Tibial nerve (tissue), 4 donors: ENCODE measurements at regions not wholly inside any gene's neighbourhood (a gene's known extent, or its start where the extent isn't known, plus 50 kb on each side); places are given as distances from the start of the nearest gene placed in this dataset.

Experiments
- DNase-seq, 2 donors: peaks; one replicate each; pipeline ENCODE4 v3.0.0-alpha.2; 2019; ENCODE audit warnings: low spot score in 2 of 2
- H3K27ac ChIP-seq, 4 donors: fragments of 200-600 bp; sonication (generic) in 3 of 4; one replicate each; pipeline ENCODE4 v1.5.1; 2017 to 2019; ENCODE audit warnings: mild to moderate bottlenecking in 1 of 4
- H3K27me3 ChIP-seq, 2 donors: fragments of 200-600 bp; sonication (generic) in 1 of 2; one replicate each; pipeline versions ENCODE4 v1.5.1 to v1.6.0; 2017 to 2019
- H3K36me3 ChIP-seq, 3 donors: fragments of 200-600 bp; sonication (generic); one replicate each; pipeline ENCODE4 v1.5.1; 2018 to 2019
- H3K4me1 ChIP-seq, 4 donors: fragments of 200-600 bp; sonication (generic) in 3 of 4; one replicate each; pipeline ENCODE4 v1.5.1; 2017 to 2019
- H3K4me3 ChIP-seq, 4 donors: fragments of 200-600 bp; sonication (generic) in 3 of 4; one replicate each; pipeline ENCODE4 v1.5.1; 2017 to 2019; ENCODE audit warnings: mild to moderate bottlenecking in 1 of 4, moderate library complexity in 1 of 4
- H3K9me3 ChIP-seq, 4 donors: fragments of 200-600 bp; sonication (generic) in 3 of 4; one replicate each; pipeline ENCODE4 v1.5.1; 2017 to 2019
- EP300 ChIP-seq, 2 donors: sonication (generic); formaldehyde crosslinking; IDR thresholded peaks; one replicate each; pipeline ENCODE4 v1.6.1; 2017; ENCODE audit warnings: antibody characterized with exemption in 2 of 2, mild to moderate bottlenecking in 1 of 2
- POLR2A ChIP-seq, 2 donors: fragments of 450-650 bp; IDR thresholded peaks; one replicate each; pipeline ENCODE4 v1.6.1; 2017; ENCODE audit warnings: antibody characterized with exemption in 2 of 2, mild to moderate bottlenecking in 2 of 2, moderate library complexity in 2 of 2
- WGBS, 2 donors: methylation state at CpG; one replicate each; pipeline ENCODE4 v1.1.5; 2018; 5-methylcytosine and 5-hydroxymethylcytosine counted together
- TF ChIP-seq, protein P1 (sequence below), 5 experiments: fragments of 200-600 bp in 3 of 5; fragments of 450-650 bp in 2 of 5; sonication (generic) in 3 of 5; IDR thresholded peaks; one replicate each; pipeline ENCODE4 v1.5.1; 2016 to 2019; ENCODE audit warnings: antibody characterized with exemption in 5 of 5, mild to moderate bottlenecking in 3 of 5, moderate library complexity in 2 of 5

DNA sequence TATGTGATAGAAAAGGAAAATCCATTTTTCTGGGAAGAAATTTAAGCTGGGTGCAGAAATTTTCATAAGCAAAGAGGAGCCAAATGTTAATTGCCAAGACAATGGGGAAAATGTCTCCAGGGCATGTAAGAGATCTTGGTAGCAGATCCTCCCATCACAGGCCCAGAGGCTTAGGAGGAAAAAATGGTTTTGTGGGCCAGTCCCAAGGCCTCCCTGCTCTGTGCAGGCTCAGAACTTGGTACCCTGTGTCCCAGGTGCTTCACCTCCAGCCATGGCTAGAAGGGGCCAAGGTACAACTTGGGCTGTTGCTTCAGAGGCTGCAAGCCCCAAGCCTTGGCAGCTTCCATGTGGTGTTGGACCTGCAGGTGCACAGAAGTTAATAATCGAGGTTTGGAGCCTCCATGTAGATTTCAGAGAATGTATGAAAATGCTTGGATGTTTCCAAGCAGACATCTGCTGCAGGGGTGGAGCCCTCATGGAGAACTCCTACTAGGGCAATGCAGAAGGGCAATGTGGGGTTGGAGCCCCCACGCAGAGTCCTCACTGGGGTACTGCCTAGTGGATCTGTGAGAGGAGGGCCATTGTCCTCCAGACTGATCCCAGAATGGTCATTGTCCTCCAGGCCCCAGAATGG, 77.7 kb upstream of the ATP2B1 start:
- TF ChIP-seq EP300 (IDR thresholded peaks at IDR 0.05) = no peak
- TF ChIP-seq, protein P1, sequence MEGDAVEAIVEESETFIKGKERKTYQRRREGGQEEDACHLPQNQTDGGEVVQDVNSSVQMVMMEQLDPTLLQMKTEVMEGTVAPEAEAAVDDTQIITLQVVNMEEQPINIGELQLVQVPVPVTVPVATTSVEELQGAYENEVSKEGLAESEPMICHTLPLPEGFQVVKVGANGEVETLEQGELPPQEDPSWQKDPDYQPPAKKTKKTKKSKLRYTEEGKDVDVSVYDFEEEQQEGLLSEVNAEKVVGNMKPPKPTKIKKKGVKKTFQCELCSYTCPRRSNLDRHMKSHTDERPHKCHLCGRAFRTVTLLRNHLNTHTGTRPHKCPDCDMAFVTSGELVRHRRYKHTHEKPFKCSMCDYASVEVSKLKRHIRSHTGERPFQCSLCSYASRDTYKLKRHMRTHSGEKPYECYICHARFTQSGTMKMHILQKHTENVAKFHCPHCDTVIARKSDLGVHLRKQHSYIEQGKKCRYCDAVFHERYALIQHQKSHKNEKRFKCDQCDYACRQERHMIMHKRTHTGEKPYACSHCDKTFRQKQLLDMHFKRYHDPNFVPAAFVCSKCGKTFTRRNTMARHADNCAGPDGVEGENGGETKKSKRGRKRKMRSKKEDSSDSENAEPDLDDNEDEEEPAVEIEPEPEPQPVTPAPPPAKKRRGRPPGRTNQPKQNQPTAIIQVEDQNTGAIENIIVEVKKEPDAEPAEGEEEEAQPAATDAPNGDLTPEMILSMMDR (IDR thresholded peaks at IDR 0.05) = no peak
- no peak for TF ChIP-seq POLR2A (IDR thresholded peaks at IDR 0.05)
- peaks cover 0 to 4% (median 0%) of the 10 kb centered on the region in 4 donors for H3K4me1 ChIP-seq
- H3K36me3 ChIP-seq = no peaks in the 10 kb centered on the region
- H3K27me3 ChIP-seq = no peaks in the 10 kb centered on the region
- WGBS, 2 donors = 96% methylated on average over 2 of the region's 2 CpGs
- no peak for DNase-seq
- no peak overlapping the region for H3K4me3 ChIP-seq
- H3K27ac ChIP-seq = no peak overlapping the region
- H3K9me3 ChIP-seq = peaks cover 0 to 8% (median 0%) of the 10 kb centered on the region in 4 donors

DNA sequence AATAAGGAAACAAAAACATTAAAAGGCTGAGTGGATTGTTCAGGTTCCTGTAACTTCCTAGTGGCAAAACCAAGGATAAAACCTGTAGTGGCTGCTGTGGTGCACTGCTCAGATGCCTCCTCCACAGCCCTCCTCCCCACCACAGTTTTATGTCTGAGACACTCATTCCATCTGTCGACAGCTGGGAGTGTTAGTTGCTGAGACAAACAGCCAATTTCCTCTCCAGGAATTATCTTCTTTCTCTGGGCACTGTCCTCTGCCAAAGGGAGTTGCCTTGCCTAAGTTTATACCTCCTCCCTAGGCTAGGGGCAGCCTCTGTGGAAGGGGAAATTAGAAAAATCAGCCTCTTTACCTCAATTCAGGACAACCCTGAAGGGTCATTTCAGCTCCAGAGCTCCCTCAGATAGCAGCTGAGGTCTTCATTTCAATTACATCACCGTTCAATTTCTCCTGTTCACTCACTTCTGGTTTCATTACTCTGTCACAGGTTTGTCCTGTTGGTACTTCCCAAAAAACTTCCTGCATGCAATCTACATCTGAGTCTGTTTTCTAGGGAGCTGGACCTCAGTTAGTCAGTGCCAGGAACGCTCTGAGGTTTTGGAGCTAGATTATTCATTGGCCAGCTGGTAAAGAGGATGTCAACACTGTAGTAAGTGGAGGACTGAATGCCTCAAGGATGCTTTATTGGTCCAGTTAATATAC, 74.9 kb upstream of the ATP2B1 start:
- Histone ChIP-seq H3K4me3 (no peak overlapping the region), H3K36me3 (no peaks in the 10 kb centered on the region), H3K4me1 (peaks cover 0 to 4% (median 0%) of the 10 kb centered on the region in 4 donors), H3K9me3 (peaks cover 0 to 8% (median 0%) of the 10 kb centered on the region in 4 donors), H3K27ac (no peak overlapping the region), H3K27me3 (no peaks in the 10 kb centered on the region)
- TF ChIP-seq EP300 (IDR thresholded peaks at IDR 0.05) (no peak), POLR2A (IDR thresholded peaks at IDR 0.05) (no peak)
- TF ChIP-seq, protein P1 (IDR thresholded peaks at IDR 0.05) = no peak
- no peak for DNase-seq
- 35 to 50% methylated on average over 3 of the region's 3 CpGs for WGBS, 2 donors

DNA sequence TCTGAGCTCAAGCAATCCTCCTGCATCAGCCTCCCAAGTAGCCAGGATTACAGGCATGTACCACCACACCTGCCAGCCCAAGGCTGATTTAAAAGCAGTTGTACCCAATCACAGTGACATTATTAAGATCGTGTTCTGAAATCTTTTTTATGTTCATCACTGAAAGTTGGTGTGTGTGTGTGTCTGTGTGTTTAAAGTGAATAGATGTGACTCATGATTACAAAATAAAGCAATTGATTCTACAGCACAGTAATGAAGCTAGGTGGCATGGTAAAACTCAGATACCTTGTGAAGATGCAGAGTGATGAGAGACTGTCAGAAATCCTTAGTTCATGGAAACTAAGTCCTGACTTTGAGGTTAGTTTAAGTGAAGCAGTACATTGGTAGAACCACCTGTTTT, 74.2 kb upstream of the ATP2B1 start:
- Histone ChIP-seq H3K4me1 (peaks cover 0 to 4% (median 0%) of the 10 kb centered on the region in 4 donors), H3K9me3 (peaks cover 0 to 8% (median 0%) of the 10 kb centered on the region in 4 donors), H3K36me3 (no peaks in the 10 kb centered on the region), H3K27me3 (no peaks in the 10 kb centered on the region), H3K4me3 (no peak overlapping the region), H3K27ac (no peak overlapping the region)
- 59 to 66% methylated on average over 1 of the region's 1 CpG for WGBS, 2 donors
- no peak for DNase-seq
- TF ChIP-seq EP300 (IDR thresholded peaks at IDR 0.05) = no peak
- TF ChIP-seq POLR2A (IDR thresholded peaks at IDR 0.05) = no peak
- TF ChIP-seq, protein P1 (IDR thresholded peaks at IDR 0.05) = no peak

DNA sequence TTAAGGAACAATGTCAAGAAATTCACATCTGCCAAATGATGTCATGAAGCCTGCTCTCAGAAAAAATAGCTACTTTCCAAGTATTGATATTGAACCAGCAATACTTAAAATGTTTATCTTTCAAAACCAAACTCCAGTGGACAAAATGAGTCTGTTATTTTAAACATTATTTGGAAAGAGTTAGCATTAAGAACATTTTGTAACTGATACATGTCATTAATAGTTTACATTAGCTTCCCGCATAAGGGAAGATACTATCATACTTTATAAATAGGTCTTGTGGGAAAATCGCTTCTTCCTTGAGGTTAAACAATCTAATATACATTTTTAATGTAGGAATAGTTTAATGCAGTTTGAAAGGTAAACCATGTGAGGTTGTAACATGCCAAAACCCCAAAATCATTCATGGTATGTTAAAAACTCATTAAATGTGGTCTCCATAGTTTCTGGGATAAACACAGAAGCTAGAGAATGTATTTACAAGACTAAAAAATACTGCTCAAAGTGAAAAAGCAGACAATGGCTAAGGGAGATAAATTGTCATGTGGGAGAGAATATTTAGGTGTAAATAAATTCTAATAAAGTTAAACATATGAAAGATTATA, 73.4 kb upstream of the ATP2B1 start:
- H3K36me3 ChIP-seq = no peaks in the 10 kb centered on the region
- no peak for DNase-seq
- H3K4me1 ChIP-seq = peaks cover 0 to 4% (median 0%) of the 10 kb centered on the region in 4 donors
- H3K4me3 ChIP-seq = no peak overlapping the region
- TF ChIP-seq EP300 (IDR thresholded peaks at IDR 0.05) = no peak
- TF ChIP-seq, protein P1 (IDR thresholded peaks at IDR 0.05) = no peak
- TF ChIP-seq POLR2A (IDR thresholded peaks at IDR 0.05) = no peak
- peaks cover 0 to 8% (median 0%) of the 10 kb centered on the region in 4 donors for H3K9me3 ChIP-seq
- 77 to 78% methylated on average over 2 of the region's 2 CpGs for WGBS, 2 donors
- H3K27me3 ChIP-seq = no peaks in the 10 kb centered on the region
- H3K27ac ChIP-seq = no peak overlapping the region

DNA sequence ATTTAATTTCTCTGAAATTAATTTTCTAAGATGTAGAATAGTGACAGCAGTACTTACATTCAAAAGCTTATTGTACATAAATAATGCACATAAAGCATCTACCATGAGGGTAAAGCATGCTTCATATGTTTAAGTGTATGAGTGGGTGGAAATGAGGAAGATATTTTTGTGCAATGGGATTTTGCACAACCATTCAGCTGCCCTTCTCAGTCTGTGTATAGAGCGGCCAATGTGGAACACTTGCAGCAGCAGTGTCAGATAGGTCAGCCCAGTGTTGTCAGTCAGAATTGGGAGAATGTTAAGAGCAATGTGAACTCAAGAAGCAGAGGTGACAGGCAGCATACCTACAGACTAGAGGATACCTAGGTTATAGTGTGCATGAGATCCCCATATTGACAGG, 72.5 kb upstream of the ATP2B1 start:
- WGBS, 2 donors = 70 to 75% methylated on average over 1 of the region's 1 CpG
- DNase-seq = no peak
- no peaks in the 10 kb centered on the region for H3K27me3 ChIP-seq

More for the DNA sequence above, 72.5 kb upstream of the ATP2B1 start:
- Histone ChIP-seq H3K9me3 (peaks cover 0 to 4% (median 0%) of the 10 kb centered on the region in 4 donors), H3K4me1 (peaks cover 0 to 4% (median 0%) of the 10 kb centered on the region in 4 donors), H3K27ac (no peak overlapping the region), H3K36me3 (no peaks in the 10 kb centered on the region), H3K4me3 (no peak overlapping the region)
- no peak for TF ChIP-seq POLR2A (IDR thresholded peaks at IDR 0.05)
- TF ChIP-seq, protein P1 (IDR thresholded peaks at IDR 0.05) = no peak
- no peak for TF ChIP-seq EP300 (IDR thresholded peaks at IDR 0.05)
